ENCODE measurements at regions not wholly inside any gene's neighbourhood (a gene's known extent, or its start where the extent isn't known, plus 50 kb on each side); places are given as distances from the start of the nearest gene placed in this dataset.

GRCh38 chr12:67034110-67034879 is 234.9 kb upstream of the CAND1 start:
- TF ChIP-seq, protein P1, sequence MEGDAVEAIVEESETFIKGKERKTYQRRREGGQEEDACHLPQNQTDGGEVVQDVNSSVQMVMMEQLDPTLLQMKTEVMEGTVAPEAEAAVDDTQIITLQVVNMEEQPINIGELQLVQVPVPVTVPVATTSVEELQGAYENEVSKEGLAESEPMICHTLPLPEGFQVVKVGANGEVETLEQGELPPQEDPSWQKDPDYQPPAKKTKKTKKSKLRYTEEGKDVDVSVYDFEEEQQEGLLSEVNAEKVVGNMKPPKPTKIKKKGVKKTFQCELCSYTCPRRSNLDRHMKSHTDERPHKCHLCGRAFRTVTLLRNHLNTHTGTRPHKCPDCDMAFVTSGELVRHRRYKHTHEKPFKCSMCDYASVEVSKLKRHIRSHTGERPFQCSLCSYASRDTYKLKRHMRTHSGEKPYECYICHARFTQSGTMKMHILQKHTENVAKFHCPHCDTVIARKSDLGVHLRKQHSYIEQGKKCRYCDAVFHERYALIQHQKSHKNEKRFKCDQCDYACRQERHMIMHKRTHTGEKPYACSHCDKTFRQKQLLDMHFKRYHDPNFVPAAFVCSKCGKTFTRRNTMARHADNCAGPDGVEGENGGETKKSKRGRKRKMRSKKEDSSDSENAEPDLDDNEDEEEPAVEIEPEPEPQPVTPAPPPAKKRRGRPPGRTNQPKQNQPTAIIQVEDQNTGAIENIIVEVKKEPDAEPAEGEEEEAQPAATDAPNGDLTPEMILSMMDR (IDR thresholded peaks at IDR 0.05) = no peak
- TF ChIP-seq POLR2AphosphoS5 (IDR thresholded peaks at IDR 0.05; ENCODE audit: low read depth, low read length) (no peak), REST (IDR thresholded peaks at IDR 0.05; ENCODE audit: insufficient read depth in 1 of 2, low read depth in 2 of 2, low read length in 1 of 2) (no peak), SIN3A (IDR thresholded peaks at IDR 0.05; ENCODE audit: borderline replicate concordance, insufficient read depth, low read depth, low read length) (no peak), TCF7L2 (IDR thresholded peaks at IDR 0.05; ENCODE audit: low read depth, low read length) (no peak)

All from Panc1 (cell line).